ENCODE measurements at regions not wholly inside any gene's neighbourhood (a gene's known extent, or its start where the extent isn't known, plus 50 kb on each side); places are given as distances from the start of the nearest gene placed in this dataset.

DNA sequence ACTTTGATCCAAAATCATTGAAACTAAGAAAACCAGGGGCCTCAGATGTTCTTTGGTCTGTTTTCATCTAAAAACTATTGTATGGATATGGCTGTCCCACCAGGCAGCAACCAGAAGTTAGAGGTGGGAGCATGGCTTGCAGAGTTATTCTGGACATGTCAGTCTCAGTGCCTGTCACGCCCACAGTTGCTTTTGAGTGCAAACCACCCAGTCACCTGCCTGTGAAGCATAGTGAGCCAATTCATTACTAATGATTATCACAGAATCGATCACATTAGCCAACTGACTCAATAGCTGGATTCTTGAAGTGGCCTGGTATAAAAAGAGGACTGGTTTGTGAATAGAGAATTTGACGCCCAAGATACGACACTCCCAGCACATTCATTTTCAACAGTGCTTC lies 104.2 kb upstream of the SORBS2 start:
- no peaks in the 10 kb centered on the region for H3K9me2 ChIP-seq (ENCODE audit: insufficient read depth, low read length)
- H3K4me3 ChIP-seq (ENCODE audit: low read length): no peak overlapping the region
- no peaks in the 10 kb centered on the region for H4K20me1 ChIP-seq (ENCODE audit: insufficient read depth)
- H3K27ac ChIP-seq (ENCODE audit: low read length): no peak overlapping the region
- H3F3A ChIP-seq (ENCODE audit: insufficient read depth, low read length, poor library complexity, severe bottlenecking): no peaks in the 10 kb centered on the region
- H2AFZ ChIP-seq (ENCODE audit: low read depth, low read length): no peak overlapping the region
- H3K4me2 ChIP-seq (ENCODE audit: low read length): no peak overlapping the region
- H3K27me3 ChIP-seq (ENCODE audit: insufficient read depth, low read depth, low read length): no peaks in the 10 kb centered on the region
- H3K36me3 ChIP-seq (ENCODE audit: insufficient read depth, low read length): no peaks in the 10 kb centered on the region
- no peaks in the 10 kb centered on the region for H3K79me2 ChIP-seq (replicated peaks; ENCODE audit: insufficient read depth, low read length)
- H3K9ac ChIP-seq (ENCODE audit: low read length): no peak overlapping the region
- H3K9me3 ChIP-seq (ENCODE audit: low read length): no peaks in the 10 kb centered on the region
- TF ChIP-seq TAF1 (IDR thresholded peaks at IDR 0.05; ENCODE audit: low read depth) (no peak), POLR2AphosphoS5 (IDR thresholded peaks at IDR 0.05) (no peak), EZH2 (IDR thresholded peaks at IDR 0.05; ENCODE audit: borderline replicate concordance, insufficient read depth, low read length, poor library complexity, severe bottlenecking) (no peak), RAD21 (conservative IDR thresholded peaks at IDR 0.05) (no peak), EP300 (conservative IDR thresholded peaks at IDR 0.05; ENCODE audit: poor library complexity, severe bottlenecking) (no peak), MXI1 (conservative IDR thresholded peaks at IDR 0.05; ENCODE audit: poor library complexity, severe bottlenecking) (no peak), SMC3 (conservative IDR thresholded peaks at IDR 0.05; ENCODE audit: poor library complexity) (no peak)
- TF ChIP-seq, protein P1, sequence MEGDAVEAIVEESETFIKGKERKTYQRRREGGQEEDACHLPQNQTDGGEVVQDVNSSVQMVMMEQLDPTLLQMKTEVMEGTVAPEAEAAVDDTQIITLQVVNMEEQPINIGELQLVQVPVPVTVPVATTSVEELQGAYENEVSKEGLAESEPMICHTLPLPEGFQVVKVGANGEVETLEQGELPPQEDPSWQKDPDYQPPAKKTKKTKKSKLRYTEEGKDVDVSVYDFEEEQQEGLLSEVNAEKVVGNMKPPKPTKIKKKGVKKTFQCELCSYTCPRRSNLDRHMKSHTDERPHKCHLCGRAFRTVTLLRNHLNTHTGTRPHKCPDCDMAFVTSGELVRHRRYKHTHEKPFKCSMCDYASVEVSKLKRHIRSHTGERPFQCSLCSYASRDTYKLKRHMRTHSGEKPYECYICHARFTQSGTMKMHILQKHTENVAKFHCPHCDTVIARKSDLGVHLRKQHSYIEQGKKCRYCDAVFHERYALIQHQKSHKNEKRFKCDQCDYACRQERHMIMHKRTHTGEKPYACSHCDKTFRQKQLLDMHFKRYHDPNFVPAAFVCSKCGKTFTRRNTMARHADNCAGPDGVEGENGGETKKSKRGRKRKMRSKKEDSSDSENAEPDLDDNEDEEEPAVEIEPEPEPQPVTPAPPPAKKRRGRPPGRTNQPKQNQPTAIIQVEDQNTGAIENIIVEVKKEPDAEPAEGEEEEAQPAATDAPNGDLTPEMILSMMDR (IDR thresholded peaks at IDR 0.05; ENCODE audit: poor library complexity, severe bottlenecking): no peak
- TF ChIP-seq, protein P2, sequence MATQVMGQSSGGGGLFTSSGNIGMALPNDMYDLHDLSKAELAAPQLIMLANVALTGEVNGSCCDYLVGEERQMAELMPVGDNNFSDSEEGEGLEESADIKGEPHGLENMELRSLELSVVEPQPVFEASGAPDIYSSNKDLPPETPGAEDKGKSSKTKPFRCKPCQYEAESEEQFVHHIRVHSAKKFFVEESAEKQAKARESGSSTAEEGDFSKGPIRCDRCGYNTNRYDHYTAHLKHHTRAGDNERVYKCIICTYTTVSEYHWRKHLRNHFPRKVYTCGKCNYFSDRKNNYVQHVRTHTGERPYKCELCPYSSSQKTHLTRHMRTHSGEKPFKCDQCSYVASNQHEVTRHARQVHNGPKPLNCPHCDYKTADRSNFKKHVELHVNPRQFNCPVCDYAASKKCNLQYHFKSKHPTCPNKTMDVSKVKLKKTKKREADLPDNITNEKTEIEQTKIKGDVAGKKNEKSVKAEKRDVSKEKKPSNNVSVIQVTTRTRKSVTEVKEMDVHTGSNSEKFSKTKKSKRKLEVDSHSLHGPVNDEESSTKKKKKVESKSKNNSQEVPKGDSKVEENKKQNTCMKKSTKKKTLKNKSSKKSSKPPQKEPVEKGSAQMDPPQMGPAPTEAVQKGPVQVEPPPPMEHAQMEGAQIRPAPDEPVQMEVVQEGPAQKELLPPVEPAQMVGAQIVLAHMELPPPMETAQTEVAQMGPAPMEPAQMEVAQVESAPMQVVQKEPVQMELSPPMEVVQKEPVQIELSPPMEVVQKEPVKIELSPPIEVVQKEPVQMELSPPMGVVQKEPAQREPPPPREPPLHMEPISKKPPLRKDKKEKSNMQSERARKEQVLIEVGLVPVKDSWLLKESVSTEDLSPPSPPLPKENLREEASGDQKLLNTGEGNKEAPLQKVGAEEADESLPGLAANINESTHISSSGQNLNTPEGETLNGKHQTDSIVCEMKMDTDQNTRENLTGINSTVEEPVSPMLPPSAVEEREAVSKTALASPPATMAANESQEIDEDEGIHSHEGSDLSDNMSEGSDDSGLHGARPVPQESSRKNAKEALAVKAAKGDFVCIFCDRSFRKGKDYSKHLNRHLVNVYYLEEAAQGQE (IDR thresholded peaks at IDR 0.05; ENCODE audit: borderline replicate concordance): no peak

DNA sequence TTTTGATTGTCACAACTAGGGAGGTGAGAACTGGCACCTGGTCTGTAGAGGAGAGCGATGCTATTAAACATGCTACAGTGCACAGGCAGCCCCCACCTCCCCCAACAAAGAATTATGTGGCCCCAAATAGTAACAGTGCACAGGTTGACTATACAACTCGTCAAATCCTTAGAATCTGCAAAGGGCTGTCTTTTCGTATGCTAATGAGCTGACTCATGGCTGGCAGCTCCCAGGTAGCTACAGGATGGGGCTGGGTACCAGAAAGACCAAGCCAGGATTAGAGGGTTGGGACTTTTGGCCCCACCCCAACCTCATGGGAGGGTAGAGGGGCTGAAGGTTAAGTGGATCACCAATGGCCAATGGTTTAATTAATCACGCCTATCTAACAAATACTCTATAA lies 104.7 kb upstream of the SORBS2 start:
- H2AFZ ChIP-seq (ENCODE audit: low read depth, low read length): no peak overlapping the region
- H3K9ac ChIP-seq (ENCODE audit: low read length): no peak overlapping the region
- no peaks in the 10 kb centered on the region for H3K36me3 ChIP-seq (ENCODE audit: insufficient read depth, low read length)
- TF ChIP-seq, protein P1 (IDR thresholded peaks at IDR 0.05; ENCODE audit: poor library complexity, severe bottlenecking): no peak
- TF ChIP-seq EZH2 (IDR thresholded peaks at IDR 0.05; ENCODE audit: borderline replicate concordance, insufficient read depth, low read length, poor library complexity, severe bottlenecking) (no peak), MXI1 (conservative IDR thresholded peaks at IDR 0.05; ENCODE audit: poor library complexity, severe bottlenecking) (no peak), RAD21 (conservative IDR thresholded peaks at IDR 0.05) (no peak), EP300 (conservative IDR thresholded peaks at IDR 0.05; ENCODE audit: poor library complexity, severe bottlenecking) (no peak), POLR2AphosphoS5 (IDR thresholded peaks at IDR 0.05) (no peak), SMC3 (conservative IDR thresholded peaks at IDR 0.05; ENCODE audit: poor library complexity) (no peak), TAF1 (IDR thresholded peaks at IDR 0.05; ENCODE audit: low read depth) (no peak)
- TF ChIP-seq, protein P2 (IDR thresholded peaks at IDR 0.05; ENCODE audit: borderline replicate concordance): no peak
- H3K27me3 ChIP-seq (ENCODE audit: insufficient read depth, low read depth, low read length): no peaks in the 10 kb centered on the region
- no peaks in the 10 kb centered on the region for H3K9me2 ChIP-seq (ENCODE audit: insufficient read depth, low read length)
- H3F3A ChIP-seq (ENCODE audit: insufficient read depth, low read length, poor library complexity, severe bottlenecking): no peaks in the 10 kb centered on the region
- no peaks in the 10 kb centered on the region for H3K79me2 ChIP-seq (replicated peaks; ENCODE audit: insufficient read depth, low read length)
- H3K9me3 ChIP-seq (ENCODE audit: low read length): no peaks in the 10 kb centered on the region
- no peak overlapping the region for H3K27ac ChIP-seq (ENCODE audit: low read length)
- H3K4me3 ChIP-seq (ENCODE audit: low read length): no peak overlapping the region
- no peak overlapping the region for H3K4me2 ChIP-seq (ENCODE audit: low read length)
- H4K20me1 ChIP-seq (ENCODE audit: insufficient read depth): no peaks in the 10 kb centered on the region
